Transverse colon (tissue), 4 donors: ENCODE measurements at regions not wholly inside any gene's neighbourhood (a gene's known extent, or its start where the extent isn't known, plus 50 kb on each side); places are given as distances from the start of the nearest gene placed in this dataset.

ENCODE experiments used
- POLR2A ChIP-seq: fragments of 450-650 bp; IDR thresholded peaks from one replicate; pipeline ENCODE4 v1.6.1; 2016; ENCODE audit warnings: antibody characterized with exemption, mild to moderate bottlenecking, moderate library complexity
- POLR2AphosphoS5 ChIP-seq, 3 donors: sonication (generic); formaldehyde crosslinking; IDR thresholded peaks; one replicate each; pipeline ENCODE4 v1.6.1; 2016; ENCODE audit warnings: antibody characterized with exemption in 3 of 3
- TF ChIP-seq, protein P1 (sequence below), 5 experiments: fragments of 200-600 bp in 3 of 5; fragments of 450-650 bp in 2 of 5; sonication (generic) in 3 of 5; IDR thresholded peaks; 1 replicate in 2 of 5; 2 replicates in 3 of 5; pipeline ENCODE4 v1.5.1; 2016 to 2017; ENCODE audit warnings: antibody characterized with exemption in 5 of 5, inconsistent platforms in 3 of 5, mild to moderate bottlenecking in 2 of 5, moderate library complexity in 1 of 5

DNA sequence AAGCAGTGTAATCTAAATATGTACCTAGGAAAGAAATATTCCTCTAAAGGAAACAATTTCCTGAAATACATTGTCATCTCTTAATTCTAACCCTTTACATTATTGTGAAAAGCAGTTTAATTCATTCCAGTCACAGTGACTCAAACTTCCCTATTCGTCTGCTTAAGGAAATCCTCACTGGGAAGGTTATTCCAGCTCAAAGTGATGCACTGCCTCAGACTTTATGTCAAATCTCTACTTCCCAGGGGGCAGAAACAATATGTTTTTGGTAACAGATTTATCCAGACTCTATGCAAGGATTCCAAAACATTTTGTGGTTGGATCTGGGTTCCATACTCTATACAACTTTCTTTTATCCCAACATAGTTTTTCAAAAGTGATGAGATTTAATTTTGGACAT is 145.2 kb downstream of the NTMT2 start:
- no peak for TF ChIP-seq POLR2AphosphoS5 (IDR thresholded peaks at IDR 0.05)
- no peak for TF ChIP-seq POLR2A
- TF ChIP-seq, protein P1, sequence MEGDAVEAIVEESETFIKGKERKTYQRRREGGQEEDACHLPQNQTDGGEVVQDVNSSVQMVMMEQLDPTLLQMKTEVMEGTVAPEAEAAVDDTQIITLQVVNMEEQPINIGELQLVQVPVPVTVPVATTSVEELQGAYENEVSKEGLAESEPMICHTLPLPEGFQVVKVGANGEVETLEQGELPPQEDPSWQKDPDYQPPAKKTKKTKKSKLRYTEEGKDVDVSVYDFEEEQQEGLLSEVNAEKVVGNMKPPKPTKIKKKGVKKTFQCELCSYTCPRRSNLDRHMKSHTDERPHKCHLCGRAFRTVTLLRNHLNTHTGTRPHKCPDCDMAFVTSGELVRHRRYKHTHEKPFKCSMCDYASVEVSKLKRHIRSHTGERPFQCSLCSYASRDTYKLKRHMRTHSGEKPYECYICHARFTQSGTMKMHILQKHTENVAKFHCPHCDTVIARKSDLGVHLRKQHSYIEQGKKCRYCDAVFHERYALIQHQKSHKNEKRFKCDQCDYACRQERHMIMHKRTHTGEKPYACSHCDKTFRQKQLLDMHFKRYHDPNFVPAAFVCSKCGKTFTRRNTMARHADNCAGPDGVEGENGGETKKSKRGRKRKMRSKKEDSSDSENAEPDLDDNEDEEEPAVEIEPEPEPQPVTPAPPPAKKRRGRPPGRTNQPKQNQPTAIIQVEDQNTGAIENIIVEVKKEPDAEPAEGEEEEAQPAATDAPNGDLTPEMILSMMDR (IDR thresholded peaks at IDR 0.05): no peak
